Testis (tissue), 2 donors: ENCODE measurements at regions not wholly inside any gene's neighbourhood (a gene's known extent, or its start where the extent isn't known, plus 50 kb on each side); places are given as distances from the start of the nearest gene placed in this dataset.

Experiments
- DNase-seq: peaks from one replicate; pipeline ENCODE4 v3.0.0-alpha.2; 2019
- H3K27ac ChIP-seq, 2 donors: fragments of 200-600 bp; sonication (generic); one replicate each; pipeline ENCODE4 v1.5.1; 2019
- H3K27me3 ChIP-seq: fragments of 200-600 bp; sonication (generic); one replicate; pipeline ENCODE4 v1.5.1; 2019
- H3K36me3 ChIP-seq: fragments of 200-600 bp; sonication (generic); one replicate; pipeline ENCODE4 v1.5.1; 2017; ENCODE audit warnings: low read depth; ENCODE audit errors: missing control alignments
- H3K4me1 ChIP-seq: fragments of 200-600 bp; sonication (generic); one replicate; pipeline ENCODE4 v1.5.1; 2019
- H3K4me3 ChIP-seq, 2 donors: fragments of 200-600 bp; sonication (generic); one replicate each; pipeline ENCODE4 v1.5.1; 2017 to 2019
- H3K9me3 ChIP-seq: fragments of 200-600 bp; sonication (generic); one replicate; pipeline ENCODE4 v1.5.1; 2017
- POLR2A ChIP-seq: fragments of 450-650 bp; IDR thresholded peaks from one replicate; pipeline ENCODE4 v1.6.1; 2017; ENCODE audit warnings: antibody characterized with exemption, mild to moderate bottlenecking, moderate library complexity
- WGBS, 2 donors: methylation state at CpG; one replicate each; pipeline ENCODE4 v1.1.5; 2018; 5-methylcytosine and 5-hydroxymethylcytosine counted together
- intact Hi-C: fragments of 100-400 bp; cut with DNase I; formaldehyde crosslinking; loops from one replicate; pipeline ENCODE4 v1.15.1; 2023; ENCODE audit warnings: low total_unique reads
- TF ChIP-seq, protein P1 (sequence below), 3 experiments: fragments of 450-650 bp in 2 of 3; fragments of 200-600 bp in 1 of 3; sonication (generic) in 1 of 3; IDR thresholded peaks; one replicate each; pipeline ENCODE4 v1.5.1; 2016 to 2019; ENCODE audit warnings: antibody characterized with exemption in 3 of 3, mild to moderate bottlenecking in 2 of 3, moderate library complexity in 1 of 3

DNA sequence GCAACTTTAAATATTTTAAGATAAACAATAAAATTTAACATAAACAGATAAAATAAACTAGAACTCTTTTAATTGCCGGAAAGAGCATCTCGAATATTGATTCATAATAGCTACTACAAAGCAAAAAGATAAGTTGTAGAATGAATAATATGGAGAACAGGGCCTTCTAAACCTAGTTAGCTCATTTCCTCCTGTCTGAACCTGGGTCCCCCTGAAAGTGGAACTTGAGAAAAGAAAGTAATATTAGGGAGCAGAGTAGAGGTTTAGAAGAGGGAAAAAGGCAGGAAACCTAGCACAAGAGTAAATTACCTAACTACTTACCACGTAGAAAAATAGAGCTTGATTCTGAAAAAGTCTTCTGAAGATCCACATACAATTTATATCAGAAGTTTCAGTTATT, 80.7 kb upstream of the NETO1 start:
- Histone ChIP-seq H3K9me3 (no peaks in the 10 kb centered on the region), H3K4me3 (no peak overlapping the region), H3K36me3 (no peaks in the 10 kb centered on the region), H3K27me3 (no peaks in the 10 kb centered on the region), H3K4me1 (no peaks in the 10 kb centered on the region), H3K27ac (no peak overlapping the region)
- no peak for DNase-seq
- 59 to 66% methylated on average over 3 of the region's 3 CpGs for WGBS, 2 donors
- intact Hi-C loops, result no loop called here
- no peak for TF ChIP-seq POLR2A
- TF ChIP-seq, protein P1, sequence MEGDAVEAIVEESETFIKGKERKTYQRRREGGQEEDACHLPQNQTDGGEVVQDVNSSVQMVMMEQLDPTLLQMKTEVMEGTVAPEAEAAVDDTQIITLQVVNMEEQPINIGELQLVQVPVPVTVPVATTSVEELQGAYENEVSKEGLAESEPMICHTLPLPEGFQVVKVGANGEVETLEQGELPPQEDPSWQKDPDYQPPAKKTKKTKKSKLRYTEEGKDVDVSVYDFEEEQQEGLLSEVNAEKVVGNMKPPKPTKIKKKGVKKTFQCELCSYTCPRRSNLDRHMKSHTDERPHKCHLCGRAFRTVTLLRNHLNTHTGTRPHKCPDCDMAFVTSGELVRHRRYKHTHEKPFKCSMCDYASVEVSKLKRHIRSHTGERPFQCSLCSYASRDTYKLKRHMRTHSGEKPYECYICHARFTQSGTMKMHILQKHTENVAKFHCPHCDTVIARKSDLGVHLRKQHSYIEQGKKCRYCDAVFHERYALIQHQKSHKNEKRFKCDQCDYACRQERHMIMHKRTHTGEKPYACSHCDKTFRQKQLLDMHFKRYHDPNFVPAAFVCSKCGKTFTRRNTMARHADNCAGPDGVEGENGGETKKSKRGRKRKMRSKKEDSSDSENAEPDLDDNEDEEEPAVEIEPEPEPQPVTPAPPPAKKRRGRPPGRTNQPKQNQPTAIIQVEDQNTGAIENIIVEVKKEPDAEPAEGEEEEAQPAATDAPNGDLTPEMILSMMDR (IDR thresholded peaks at IDR 0.05), result no peak

- Histone ChIP-seq H3K4me1 (no peaks in the 10 kb centered on the region), H3K27ac (no peak overlapping the region), H3K9me3 (no peaks in the 10 kb centered on the region), H3K36me3 (no peaks in the 10 kb centered on the region), H3K4me3 (no peak overlapping the region), H3K27me3 (no peaks in the 10 kb centered on the region)
- WGBS, 2 donors, result 86 to 94% methylated on average over 2 of the region's 2 CpGs
- intact Hi-C loops, result no loop called here
- DNase-seq, result no peak
- TF ChIP-seq, protein P1 (IDR thresholded peaks at IDR 0.05), result no peak
- TF ChIP-seq POLR2A, result no peak
Measured at GRCh38 chr18:72942766-72943165, 75.0 kb upstream of the NETO1 start.

DNA sequence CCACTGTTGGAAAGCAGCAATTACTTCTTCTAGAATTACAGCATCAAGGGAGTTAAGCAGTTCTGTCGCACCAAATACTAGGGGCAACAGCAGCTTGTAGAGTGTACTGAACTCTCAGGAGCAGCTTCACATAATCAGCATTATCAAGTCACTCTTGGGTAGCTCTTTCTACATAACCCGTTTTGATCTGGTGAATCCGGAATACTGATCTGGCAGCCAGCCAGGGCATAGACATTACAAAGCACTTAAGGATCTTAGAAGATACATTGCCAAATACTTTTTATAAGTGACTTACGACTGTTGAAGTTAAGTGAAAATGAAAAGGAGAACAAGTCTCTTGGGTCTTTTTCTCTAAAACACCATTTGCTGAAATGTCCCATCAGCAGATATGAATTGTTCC, 73.2 kb upstream of the NETO1 start:
- Histone ChIP-seq H3K4me1 (no peaks in the 10 kb centered on the region), H3K27ac (no peak overlapping the region), H3K9me3 (no peaks in the 10 kb centered on the region), H3K27me3 (no peaks in the 10 kb centered on the region), H3K4me3 (no peak overlapping the region), H3K36me3 (no peaks in the 10 kb centered on the region)
- no peak for DNase-seq
- no peak for TF ChIP-seq POLR2A
- intact Hi-C loops, result no loop called here
- 68% methylated on average over 4 of the region's 4 CpGs for WGBS, 2 donors

DNA sequence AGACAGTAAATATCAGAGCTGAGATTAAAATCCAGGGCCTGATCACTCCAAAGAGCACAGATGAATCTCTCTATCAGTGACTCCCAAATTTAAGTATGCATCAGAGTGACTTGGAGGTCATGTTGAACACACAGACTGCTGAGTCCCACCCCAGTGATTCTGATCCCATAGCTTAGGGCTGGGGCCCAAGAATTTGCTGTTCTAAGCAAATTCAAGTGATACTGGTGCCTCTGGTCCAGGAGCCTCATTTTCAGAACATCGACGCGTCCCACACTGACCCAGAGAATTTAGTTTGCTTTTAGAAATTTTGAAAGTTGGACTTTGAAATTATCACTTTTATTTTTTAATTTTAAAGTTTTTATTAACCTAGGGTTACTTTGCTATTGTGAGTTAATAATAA, 72.7 kb upstream of the NETO1 start:
- H3K27me3 ChIP-seq, result no peaks in the 10 kb centered on the region
- TF ChIP-seq, protein P1 (IDR thresholded peaks at IDR 0.05), result no peak
- no peak for TF ChIP-seq POLR2A
- no peak overlapping the region for H3K4me3 ChIP-seq
- intact Hi-C loops, result no loop called here
- no peaks in the 10 kb centered on the region for H3K4me1 ChIP-seq
- H3K27ac ChIP-seq, result no peak overlapping the region
- no peaks in the 10 kb centered on the region for H3K9me3 ChIP-seq
- WGBS, 2 donors, result 92 to 94% methylated on average over 3 of the region's 3 CpGs
- no peaks in the 10 kb centered on the region for H3K36me3 ChIP-seq
- DNase-seq, result no peak

DNA sequence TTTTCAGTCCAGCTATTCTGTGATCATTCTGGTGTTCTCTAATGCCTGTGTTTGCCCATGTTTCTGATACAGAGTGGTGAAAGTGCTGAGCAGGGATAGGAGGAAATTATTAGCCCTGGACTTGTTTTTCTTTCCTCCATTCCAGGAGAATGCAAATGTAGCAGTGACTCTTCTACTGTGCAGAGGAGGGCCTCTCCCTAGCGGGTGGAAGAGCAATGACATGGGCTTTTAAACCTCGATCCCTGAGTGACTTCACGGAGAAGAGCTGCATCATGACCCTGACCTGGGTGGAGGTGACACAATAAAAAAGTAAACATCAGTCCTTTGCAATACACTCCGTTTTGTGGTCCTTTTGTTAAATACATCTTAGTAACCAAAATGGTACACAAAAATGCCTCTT, 68.0 kb upstream of the NETO1 start:
- Histone ChIP-seq H3K9me3 (no peaks in the 10 kb centered on the region), H3K4me1 (no peaks in the 10 kb centered on the region), H3K27me3 (no peaks in the 10 kb centered on the region), H3K4me3 (no peak overlapping the region), H3K27ac (no peak overlapping the region), H3K36me3 (no peaks in the 10 kb centered on the region)
- DNase-seq, result no peak
- intact Hi-C loops, result no loop called here
- WGBS, 2 donors, result 65 to 68% methylated on average over 4 of the region's 4 CpGs
- TF ChIP-seq, protein P1 (IDR thresholded peaks at IDR 0.05), result no peak
- TF ChIP-seq POLR2A, result no peak
